SHP77 treated with DMSO at 0.1 percent for 48 hours (cell line): ENCODE measurements at regions not wholly inside any gene's neighbourhood (a gene's known extent, or its start where the extent isn't known, plus 50 kb on each side); places are given as distances from the start of the nearest gene placed in this dataset.

Experiments used
- DNase-seq: peaks from one replicate; lab custom pipeline; 2025; lab: John Stamatoyannopoulos, UW

GRCh38 chr7:33813331-33813730 lies 92.0 kb upstream of the BMPER start:
- no peak for DNase-seq

GRCh38 chr7:33814400-33814799 lies 90.9 kb upstream of the BMPER start:
- no peak for DNase-seq

GRCh38 chr7:33814936-33815335 lies 90.4 kb upstream of the BMPER start:
- DNase-seq = no peak

- DNase-seq = no peak
Measured at GRCh38 chr7:33815336-33815735, 90.0 kb upstream of the BMPER start.

GRCh38 chr7:33816106-33816505 lies 89.2 kb upstream of the BMPER start:
- DNase-seq = no peak

GRCh38 chr7:33819658-33820057 lies 85.7 kb upstream of the BMPER start:
- DNase-seq = no peak

GRCh38 chr7:33820206-33820605 lies 85.1 kb upstream of the BMPER start:
- DNase-seq = no peak

- no peak for DNase-seq
Measured at GRCh38 chr7:33821970-33822369, 83.4 kb upstream of the BMPER start.

GRCh38 chr7:33823913-33824312 lies 81.4 kb upstream of the BMPER start:
- DNase-seq = no peak

- no peak for DNase-seq
Measured at GRCh38 chr7:33824911-33825459, 80.4 kb upstream of the BMPER start.

GRCh38 chr7:33825644-33826043 lies 79.7 kb upstream of the BMPER start:
- no peak for DNase-seq

- no peak for DNase-seq
Measured at GRCh38 chr7:33829536-33829935, 75.8 kb upstream of the BMPER start.

- no peak for DNase-seq
Measured at GRCh38 chr7:33831389-33832141, 73.8 kb upstream of the BMPER start.

- DNase-seq = no peak
Measured at GRCh38 chr7:33832271-33832721, 73.0 kb upstream of the BMPER start.

GRCh38 chr7:33836797-33837355 lies 68.5 kb upstream of the BMPER start:
- DNase-seq = peak; percentile 22

- DNase-seq = no peak
Measured at GRCh38 chr7:33837356-33837851, 67.9 kb upstream of the BMPER start.

- DNase-seq = no peak
Measured at GRCh38 chr7:33841031-33841430, 64.3 kb upstream of the BMPER start.

- DNase-seq = peak; percentile 78
Measured at GRCh38 chr7:33841705-33842129, 63.6 kb upstream of the BMPER start.

- peak; percentile 54 for DNase-seq
Measured at GRCh38 chr7:33842150-33842549, 63.2 kb upstream of the BMPER start.

GRCh38 chr7:33845991-33846509 lies 59.3 kb upstream of the BMPER start:
- DNase-seq = no peak

GRCh38 chr7:33849004-33849403 lies 56.3 kb upstream of the BMPER start:
- DNase-seq = peak; percentile 74

- DNase-seq = no peak
Measured at GRCh38 chr7:33849971-33850559, 55.3 kb upstream of the BMPER start.

- DNase-seq = no peak
Measured at GRCh38 chr7:33850768-33851167, 54.6 kb upstream of the BMPER start.
